GM18511 (cell line): ENCODE measurements at regions not wholly inside any gene's neighbourhood (a gene's known extent, or its start where the extent isn't known, plus 50 kb on each side); places are given as distances from the start of the nearest gene placed in this dataset.
A peak's percentile ranks its signal among the peaks of the same experiment; 100 is the strongest.

Experiments
- ATAC-seq: cut with Tn5 transposase; IDR thresholded peaks from one replicate; pipeline ENCODE4 v1.9.1; 2021; ENCODE audit warnings: mild to moderate bottlenecking, moderate library complexity; ENCODE audit not compliant: unreplicated experiment

- no peak for ATAC-seq
Measured at GRCh38 chr6:6834356-6835222, 246.1 kb downstream of the LY86 start.

GRCh38 chr6:6835223-6835503, 246.6 kb downstream of the LY86 start:
- no peak for ATAC-seq

- no peak for ATAC-seq
Measured at GRCh38 chr6:6836609-6837406, 248.3 kb downstream of the LY86 start.

- no peak for ATAC-seq
Measured at GRCh38 chr6:6837541-6838080, 249.1 kb downstream of the LY86 start.

GRCh38 chr6:6840831-6841291, 252.3 kb downstream of the LY86 start:
- ATAC-seq, result peak; percentile 95

- no peak for ATAC-seq
Measured at GRCh38 chr6:6841571-6841970, 253.1 kb downstream of the LY86 start.

- ATAC-seq, result no peak
Measured at GRCh38 chr6:6842291-6842690, 253.8 kb downstream of the LY86 start.

GRCh38 chr6:6843057-6843627, 254.6 kb downstream of the LY86 start:
- no peak for ATAC-seq

- no peak for ATAC-seq
Measured at GRCh38 chr6:6843777-6844176, 255.3 kb downstream of the LY86 start.

- ATAC-seq, result no peak
Measured at GRCh38 chr6:6844530-6844929, 256.0 kb downstream of the LY86 start.

GRCh38 chr6:6845603-6846002, 257.1 kb downstream of the LY86 start:
- ATAC-seq, result no peak

- no peak for ATAC-seq
Measured at GRCh38 chr6:6847591-6847990, 259.1 kb downstream of the LY86 start.

- no peak for ATAC-seq
Measured at GRCh38 chr6:6851059-6851948, 256.5 kb upstream of the RREB1 start.

GRCh38 chr6:6851949-6852261, 255.9 kb upstream of the RREB1 start:
- ATAC-seq, result no peak

- peak; percentile 90 for ATAC-seq
Measured at GRCh38 chr6:6856538-6857523, 250.9 kb upstream of the RREB1 start.

- ATAC-seq, result no peak
Measured at GRCh38 chr6:6857528-6857927, 250.2 kb upstream of the RREB1 start.

GRCh38 chr6:6858533-6858982, 249.2 kb upstream of the RREB1 start:
- no peak for ATAC-seq

GRCh38 chr6:6859105-6859504, 248.7 kb upstream of the RREB1 start:
- no peak for ATAC-seq

- ATAC-seq, result no peak
Measured at GRCh38 chr6:6859722-6860121, 248.0 kb upstream of the RREB1 start.
